ENCODE measurements at regions not wholly inside any gene's neighbourhood (a gene's known extent, or its start where the extent isn't known, plus 50 kb on each side); places are given as distances from the start of the nearest gene placed in this dataset.

GRCh38 chr18:44323125-44323524, 357.6 kb upstream of the SETBP1 start:
- TF ChIP-seq SNAI2 (CRISPR knock-in tag; IDR thresholded peaks at IDR 0.05) (no peak), RARB (CRISPR knock-in tag; IDR thresholded peaks at IDR 0.05) (no peak), ZFP3 (CRISPR knock-in tag; IDR thresholded peaks at IDR 0.05) (no peak), TSHZ2 (CRISPR knock-in tag; IDR thresholded peaks at IDR 0.05) (no peak), ISL1 (CRISPR knock-in tag; IDR thresholded peaks at IDR 0.05) (peak; percentile 82), PATZ1 (CRISPR knock-in tag; IDR thresholded peaks at IDR 0.05; ENCODE audit: borderline replicate concordance) (no peak), ZNF8 (CRISPR knock-in tag; IDR thresholded peaks at IDR 0.05) (no peak; the same call in 1 of the 2 replicates), TOX (CRISPR knock-in tag; IDR thresholded peaks at IDR 0.05; ENCODE audit: borderline replicate concordance) (no peak), ESRRG (CRISPR knock-in tag; IDR thresholded peaks at IDR 0.05) (no peak), ZFP30 (CRISPR knock-in tag; IDR thresholded peaks at IDR 0.05) (no peak), TCF4 (CRISPR knock-in tag; IDR thresholded peaks at IDR 0.05; ENCODE audit: borderline replicate concordance) (peak; percentile 26; the same call in 1 of the 2 replicates)
- TF ChIP-seq, protein P1, sequence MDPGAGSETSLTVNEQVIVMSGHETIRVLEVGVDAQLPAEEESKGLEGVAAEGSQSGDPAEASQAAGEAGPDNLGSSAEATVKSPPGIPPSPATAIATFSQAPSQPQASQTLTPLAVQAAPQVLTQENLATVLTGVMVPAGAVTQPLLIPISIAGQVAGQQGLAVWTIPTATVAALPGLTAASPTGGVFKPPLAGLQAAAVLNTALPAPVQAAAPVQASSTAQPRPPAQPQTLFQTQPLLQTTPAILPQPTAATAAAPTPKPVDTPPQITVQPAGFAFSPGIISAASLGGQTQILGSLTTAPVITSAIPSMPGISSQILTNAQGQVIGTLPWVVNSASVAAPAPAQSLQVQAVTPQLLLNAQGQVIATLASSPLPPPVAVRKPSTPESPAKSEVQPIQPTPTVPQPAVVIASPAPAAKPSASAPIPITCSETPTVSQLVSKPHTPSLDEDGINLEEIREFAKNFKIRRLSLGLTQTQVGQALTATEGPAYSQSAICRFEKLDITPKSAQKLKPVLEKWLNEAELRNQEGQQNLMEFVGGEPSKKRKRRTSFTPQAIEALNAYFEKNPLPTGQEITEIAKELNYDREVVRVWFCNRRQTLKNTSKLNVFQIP (CRISPR knock-in tag; IDR thresholded peaks at IDR 0.05; ENCODE audit: borderline replicate concordance, low read depth) = no peak

All from SK-N-SH treated with all-trans-retinoic acid at 6 μM for 48 hours (cell line).